IPS-20b (cell line): ENCODE measurements at regions not wholly inside any gene's neighbourhood (a gene's known extent, or its start where the extent isn't known, plus 50 kb on each side); places are given as distances from the start of the nearest gene placed in this dataset.

Source experiments
- H3K27ac ChIP-seq: one replicate; pipeline ENCODE4 v1.5.1; 2013; ENCODE audit warnings: low read length
- H3K27me3 ChIP-seq: 2 replicates; pipeline ENCODE4 v1.6.1; 2013; ENCODE audit warnings: mild to moderate bottlenecking, low read length, inconsistent platforms; ENCODE audit not compliant: insufficient read depth
- H3K36me3 ChIP-seq: 2 replicates; pipeline ENCODE4 v1.6.1; 2013; ENCODE audit warnings: low read depth, mild to moderate bottlenecking, inconsistent platforms, low read length, moderate library complexity; ENCODE audit not compliant: insufficient read depth
- H3K4me1 ChIP-seq: 2 replicates; pipeline ENCODE4 v1.6.1; 2013; ENCODE audit warnings: mild to moderate bottlenecking, control low read depth, inconsistent platforms, low read length, moderate library complexity; ENCODE audit not compliant: insufficient read depth
- H3K4me3 ChIP-seq: 2 replicates; pipeline ENCODE4 v1.5.1; 2013; ENCODE audit warnings: mild to moderate bottlenecking, low read length, inconsistent platforms
- H3K9ac ChIP-seq: 2 replicates; pipeline ENCODE4 v1.6.1; 2013; ENCODE audit warnings: low read depth, mild to moderate bottlenecking, inconsistent platforms, low read length, moderate library complexity
- H3K9me3 ChIP-seq: 2 replicates; pipeline ENCODE4 v1.6.1; 2013; ENCODE audit warnings: mild to moderate bottlenecking, low read depth, low read length, inconsistent platforms; ENCODE audit not compliant: insufficient read depth

- Histone ChIP-seq H3K27ac (no peak overlapping the region), H3K4me1 (no peaks in the 10 kb centered on the region), H3K9me3 (no peaks in the 10 kb centered on the region), H3K27me3 (no peaks in the 10 kb centered on the region), H3K4me3 (no peak overlapping the region), H3K9ac (no peak overlapping the region), H3K36me3 (no peaks in the 10 kb centered on the region)
Observed at GRCh38 chr6:79431537-79431933, 105.7 kb downstream of the LCA5 start.

GRCh38 chr6:79430913-79431536 lies 106.2 kb downstream of the LCA5 start:
- Histone ChIP-seq H3K4me3 (no peak overlapping the region), H3K9me3 (no peaks in the 10 kb centered on the region), H3K9ac (no peak overlapping the region), H3K36me3 (no peaks in the 10 kb centered on the region), H3K27ac (no peak overlapping the region), H3K27me3 (no peaks in the 10 kb centered on the region), H3K4me1 (no peaks in the 10 kb centered on the region)

GRCh38 chr6:79427721-79428120 lies 109.5 kb downstream of the LCA5 start:
- Histone ChIP-seq H3K4me1 (no peaks in the 10 kb centered on the region), H3K27ac (no peak overlapping the region), H3K9ac (no peak overlapping the region), H3K4me3 (no peak overlapping the region), H3K9me3 (no peaks in the 10 kb centered on the region), H3K27me3 (no peaks in the 10 kb centered on the region), H3K36me3 (no peaks in the 10 kb centered on the region)

- no peak overlapping the region for H3K9ac ChIP-seq
- H3K27ac ChIP-seq = no peak overlapping the region
- no peaks in the 10 kb centered on the region for H3K36me3 ChIP-seq
- H3K4me3 ChIP-seq = no peak overlapping the region
- no peaks in the 10 kb centered on the region for H3K27me3 ChIP-seq
- no peaks in the 10 kb centered on the region for H3K9me3 ChIP-seq
- H3K4me1 ChIP-seq = no peaks in the 10 kb centered on the region
Observed at GRCh38 chr6:79426625-79427278, 110.5 kb downstream of the LCA5 start.

GRCh38 chr6:79425589-79426311 lies 111.5 kb downstream of the LCA5 start:
- Histone ChIP-seq H3K9ac (no peak overlapping the region), H3K4me1 (no peaks in the 10 kb centered on the region), H3K36me3 (no peaks in the 10 kb centered on the region), H3K4me3 (no peak overlapping the region), H3K27ac (no peak overlapping the region), H3K9me3 (no peaks in the 10 kb centered on the region), H3K27me3 (no peaks in the 10 kb centered on the region)

GRCh38 chr6:79423216-79423615 lies 114.0 kb downstream of the LCA5 start:
- no peak overlapping the region for H3K27ac ChIP-seq
- no peaks in the 10 kb centered on the region for H3K4me1 ChIP-seq
- no peaks in the 10 kb centered on the region for H3K9me3 ChIP-seq
- H3K9ac ChIP-seq = no peak overlapping the region
- H3K36me3 ChIP-seq = no peaks in the 10 kb centered on the region
- H3K4me3 ChIP-seq = no peak overlapping the region
- no peaks in the 10 kb centered on the region for H3K27me3 ChIP-seq

GRCh38 chr6:79422666-79423065 lies 114.6 kb downstream of the LCA5 start:
- H3K4me3 ChIP-seq = no peak overlapping the region
- no peak overlapping the region for H3K27ac ChIP-seq
- no peaks in the 10 kb centered on the region for H3K4me1 ChIP-seq
- no peaks in the 10 kb centered on the region for H3K9me3 ChIP-seq
- no peaks in the 10 kb centered on the region for H3K27me3 ChIP-seq
- no peaks in the 10 kb centered on the region for H3K36me3 ChIP-seq
- H3K9ac ChIP-seq = no peak overlapping the region

- no peak overlapping the region for H3K9ac ChIP-seq
- H3K4me3 ChIP-seq = no peak overlapping the region
- H3K27me3 ChIP-seq = no peaks in the 10 kb centered on the region
- H3K9me3 ChIP-seq = no peaks in the 10 kb centered on the region
- H3K27ac ChIP-seq = no peak overlapping the region
- no peaks in the 10 kb centered on the region for H3K4me1 ChIP-seq
- no peaks in the 10 kb centered on the region for H3K36me3 ChIP-seq
Observed at GRCh38 chr6:79421707-79422484, 115.3 kb downstream of the LCA5 start.

- no peaks in the 10 kb centered on the region for H3K36me3 ChIP-seq
- H3K9me3 ChIP-seq = no peaks in the 10 kb centered on the region
- H3K9ac ChIP-seq = no peak overlapping the region
- H3K27me3 ChIP-seq = no peaks in the 10 kb centered on the region
- no peak overlapping the region for H3K4me3 ChIP-seq
- no peaks in the 10 kb centered on the region for H3K4me1 ChIP-seq
- no peak overlapping the region for H3K27ac ChIP-seq
Observed at GRCh38 chr6:79421001-79421411, 116.2 kb downstream of the LCA5 start.

- Histone ChIP-seq H3K36me3 (no peaks in the 10 kb centered on the region), H3K9ac (no peak overlapping the region), H3K27me3 (no peaks in the 10 kb centered on the region), H3K4me1 (no peaks in the 10 kb centered on the region), H3K4me3 (no peak overlapping the region), H3K27ac (no peak overlapping the region), H3K9me3 (no peaks in the 10 kb centered on the region)
Observed at GRCh38 chr6:79420054-79420453, 117.2 kb downstream of the LCA5 start.

- H3K4me1 ChIP-seq = peaks cover 7% of the 10 kb centered on the region; the same call in 1 of the 2 replicates
- H3K36me3 ChIP-seq = no peaks in the 10 kb centered on the region
- no peaks in the 10 kb centered on the region for H3K9me3 ChIP-seq
- no peak overlapping the region for H3K9ac ChIP-seq
- no peak overlapping the region for H3K4me3 ChIP-seq
- no peak overlapping the region for H3K27ac ChIP-seq
- H3K27me3 ChIP-seq = no peaks in the 10 kb centered on the region
Observed at GRCh38 chr6:79416931-79417330, 120.3 kb downstream of the LCA5 start.
